ENCODE measurements at regions not wholly inside any gene's neighbourhood (a gene's known extent, or its start where the extent isn't known, plus 50 kb on each side); places are given as distances from the start of the nearest gene placed in this dataset.

DNA sequence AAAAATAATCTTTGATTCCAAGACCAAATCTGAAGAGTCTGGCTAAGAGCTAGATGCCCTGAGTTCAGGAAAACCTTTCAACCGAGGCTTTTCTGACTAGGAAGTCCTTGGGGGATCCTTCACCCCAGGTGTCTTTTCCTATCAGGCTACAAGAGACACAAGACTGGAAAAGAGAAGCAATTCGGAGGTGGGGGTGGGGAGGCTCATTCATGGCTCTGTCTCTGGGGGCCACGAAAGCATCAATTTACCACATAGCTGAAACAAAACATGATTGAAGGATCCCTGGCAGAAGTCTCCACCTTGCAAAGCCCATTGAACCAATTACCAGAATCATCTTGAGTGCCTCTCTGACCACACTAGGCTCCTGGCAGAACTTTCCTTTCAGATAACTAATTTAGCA lies 239.8 kb upstream of the SALL1 start:
- no peak for TF ChIP-seq EZH2 (IDR thresholded peaks at IDR 0.05)
- no peak for TF ChIP-seq POLR2AphosphoS5 (IDR thresholded peaks at IDR 0.05; ENCODE audit: borderline replicate concordance, low read depth, low read length)

Data from SK-N-MC (cell line).